ENCODE measurements at regions not wholly inside any gene's neighbourhood (a gene's known extent, or its start where the extent isn't known, plus 50 kb on each side); places are given as distances from the start of the nearest gene placed in this dataset.
"Not testable (repeated sequence)": the region's sequence is repeated elsewhere in the genome, so short reads cannot be mapped to it uniquely, and the experiment has no call there.

GRCh38 chr7:68183176-68183575, 1186.5 kb downstream of the TYW1 start:
- no peak for TF ChIP-seq CTCF (IDR thresholded peaks at IDR 0.05; ENCODE audit: low read depth, low read length)
- no peak for DNase-seq
- H3K27ac ChIP-seq: no peak overlapping the region
- no peak overlapping the region for H3K4me3 ChIP-seq (ENCODE audit: low read depth, low read length)
- peaks cover 5% of the 10 kb centered on the region for H3K9me3 ChIP-seq (ENCODE audit: severe bottlenecking)
- no peaks in the 10 kb centered on the region for H3K36me3 ChIP-seq
- no peaks in the 10 kb centered on the region for H3K27me3 ChIP-seq (ENCODE audit: insufficient read depth, low read depth, severe bottlenecking)

GRCh38 chr7:68185631-68186456, 1189.2 kb downstream of the TYW1 start:
- Histone ChIP-seq H3K27me3 (ENCODE audit: insufficient read depth, low read depth, severe bottlenecking) (no peaks in the 10 kb centered on the region), H3K4me3 (ENCODE audit: low read depth, low read length) (no peak overlapping the region), H3K27ac (no peak overlapping the region), H3K9me3 (ENCODE audit: severe bottlenecking) (peaks cover 5% of the 10 kb centered on the region), H3K36me3 (no peaks in the 10 kb centered on the region)
- peak; percentile 30 for DNase-seq
- no peak for TF ChIP-seq CTCF (IDR thresholded peaks at IDR 0.05; ENCODE audit: low read depth, low read length)

- DNase-seq: no peak
- Histone ChIP-seq H3K4me3 (ENCODE audit: low read depth, low read length) (no peak overlapping the region), H3K9me3 (ENCODE audit: severe bottlenecking) (peaks cover 5% of the 10 kb centered on the region), H3K27ac (no peak overlapping the region), H3K36me3 (no peaks in the 10 kb centered on the region), H3K27me3 (ENCODE audit: insufficient read depth, low read depth, severe bottlenecking) (no peaks in the 10 kb centered on the region)
- no peak for TF ChIP-seq CTCF (IDR thresholded peaks at IDR 0.05; ENCODE audit: low read depth, low read length)
Measured at GRCh38 chr7:68187532-68187931, 1190.9 kb downstream of the TYW1 start.

- no peaks in the 10 kb centered on the region for H3K27me3 ChIP-seq (ENCODE audit: insufficient read depth, low read depth, severe bottlenecking)
- TF ChIP-seq CTCF (IDR thresholded peaks at IDR 0.05; ENCODE audit: low read depth, low read length): no peak
- no peaks in the 10 kb centered on the region for H3K36me3 ChIP-seq
- no peaks in the 10 kb centered on the region for H3K9me3 ChIP-seq (ENCODE audit: severe bottlenecking)
- DNase-seq: no peak
- no peak overlapping the region for H3K27ac ChIP-seq
- H3K4me3 ChIP-seq (ENCODE audit: low read depth, low read length): no peak overlapping the region
Measured at GRCh38 chr7:68192941-68193340, 1196.3 kb downstream of the TYW1 start.

GRCh38 chr7:68195642-68196041, 1199.0 kb downstream of the TYW1 start:
- not testable (repeated sequence) for H3K36me3 ChIP-seq; H3K27ac ChIP-seq; H3K27me3 ChIP-seq (ENCODE audit: insufficient read depth, low read depth, severe bottlenecking); H3K4me3 ChIP-seq (ENCODE audit: low read depth, low read length); DNase-seq; H3K9me3 ChIP-seq (ENCODE audit: severe bottlenecking)

GRCh38 chr7:68200051-68200670, 1203.5 kb downstream of the TYW1 start:
- Histone ChIP-seq H3K27me3 (ENCODE audit: insufficient read depth, low read depth, severe bottlenecking) (no peaks in the 10 kb centered on the region), H3K36me3 (no peaks in the 10 kb centered on the region), H3K27ac (no peak overlapping the region), H3K9me3 (ENCODE audit: severe bottlenecking) (no peaks in the 10 kb centered on the region), H3K4me3 (ENCODE audit: low read depth, low read length) (no peak overlapping the region)
- DNase-seq: no peak
- TF ChIP-seq CTCF (IDR thresholded peaks at IDR 0.05; ENCODE audit: low read depth, low read length): no peak
